ENCODE measurements at regions not wholly inside any gene's neighbourhood (a gene's known extent, or its start where the extent isn't known, plus 50 kb on each side); places are given as distances from the start of the nearest gene placed in this dataset.

- TF ChIP-seq NKRF (conservative IDR thresholded peaks at IDR 0.05) (no peak), CHD1 (IDR thresholded peaks at IDR 0.05; ENCODE audit: low read depth, low read length) (no peak), CREB1 (IDR thresholded peaks at IDR 0.05; ENCODE audit: low read depth) (no peak)
These were observed 360.4 kb upstream of the ZFHX3 start (continued) for GRCh38 chr16:73408311-73408710.

GRCh38 chr16:73405851-73406250 lies 357.9 kb upstream of the ZFHX3 start:
- Histone ChIP-seq H3K4me2 (ENCODE audit: control insufficient read depth, insufficient read depth) (no peak overlapping the region), H3K4me1 (ENCODE audit: control insufficient read depth, insufficient read depth, low read length) (no peaks in the 10 kb centered on the region), H3K9ac (ENCODE audit: control insufficient read depth, insufficient read depth, low read length) (no peak overlapping the region), H4K20me1 (ENCODE audit: control insufficient read depth, insufficient read depth) (no peaks in the 10 kb centered on the region), H3K27ac (ENCODE audit: control insufficient read depth, insufficient read depth) (no peak overlapping the region), H3K27me3 (replicated peaks in 1 of 2; ENCODE audit: control insufficient read depth in 2 of 2, insufficient read depth in 2 of 2, low read length in 1 of 2) (no peaks in the 10 kb centered on the region), H2AFZ (ENCODE audit: control insufficient read depth, low read depth, low read length) (no peak overlapping the region), H3K9me3 (replicated peaks; ENCODE audit: control insufficient read depth, insufficient read depth, low read length) (no peaks in the 10 kb centered on the region), H3K36me3 (ENCODE audit: control insufficient read depth in 2 of 2, insufficient read depth in 2 of 2, low read length in 1 of 2) (no peaks in the 10 kb centered on the region), H3K79me2 (ENCODE audit: control insufficient read depth, insufficient read depth, low read length) (no peaks in the 10 kb centered on the region), H3K4me3 (no peak overlapping the region)
- DNase-seq (ENCODE audit: low read depth, low spot score) (no peak), ATAC-seq (no peak), FAIRE-seq (no peak)
- BruUV-seq (replicated peaks) = no TSS peak
- ChIA-PET POLR2A (no interaction called here), CTCF (no interaction called here), SMC1A (ENCODE audit: uncharacterized antibody, unreplicated experiment) (interaction anchor here (0.9 kb wide), 1 partner anchor 13 kb away, joined by 3 read pairs; no protein-coding TSS in a partner anchor), RAD21 (ENCODE audit: unreplicated experiment) (no interaction called here)
- intact Hi-C loops (cut with micrococcal nuclease; ENCODE audit: unreplicated experiment) = no loop called here
- no peak for TF ChIP-seq SMC3 (IDR thresholded peaks at IDR 0.05; ENCODE audit: borderline replicate concordance, low read length)
- 62% methylated on average over 11 of the region's 11 CpGs for WGBS (ENCODE audit: insufficient coverage, insufficient replicate concordance, low lambda C conversion rate, missing lambda C conversion rate)
- in situ Hi-C loops (cut with MboI) = no loop called here

GRCh38 chr16:73404001-73404400 lies 356.1 kb upstream of the ZFHX3 start:
- Histone ChIP-seq H3K4me1 (ENCODE audit: control insufficient read depth, insufficient read depth, low read length) (no peaks in the 10 kb centered on the region), H3K4me3 (no peak overlapping the region), H3K79me2 (ENCODE audit: control insufficient read depth, insufficient read depth, low read length) (no peaks in the 10 kb centered on the region), H3K4me2 (ENCODE audit: control insufficient read depth, insufficient read depth) (no peak overlapping the region), H3K36me3 (ENCODE audit: control insufficient read depth in 2 of 2, insufficient read depth in 2 of 2, low read length in 1 of 2) (no peaks in the 10 kb centered on the region), H3K9ac (ENCODE audit: control insufficient read depth, insufficient read depth, low read length) (no peak overlapping the region), H2AFZ (ENCODE audit: control insufficient read depth, low read depth, low read length) (no peak overlapping the region), H3K27ac (ENCODE audit: control insufficient read depth, insufficient read depth) (no peak overlapping the region), H3K27me3 (replicated peaks in 1 of 2; ENCODE audit: control insufficient read depth in 2 of 2, insufficient read depth in 2 of 2, low read length in 1 of 2) (no peaks in the 10 kb centered on the region), H3K9me3 (replicated peaks; ENCODE audit: control insufficient read depth, insufficient read depth, low read length) (no peaks in the 10 kb centered on the region), H4K20me1 (ENCODE audit: control insufficient read depth, insufficient read depth) (no peaks in the 10 kb centered on the region)
- in situ Hi-C loops (cut with MboI) = no loop called here
- ChIA-PET CTCF (no interaction called here), RAD21 (ENCODE audit: unreplicated experiment) (no interaction called here), SMC1A (ENCODE audit: uncharacterized antibody, unreplicated experiment) (no interaction called here), POLR2A (no interaction called here)
- BruUV-seq (replicated peaks) = no TSS peak
- intact Hi-C loops (cut with micrococcal nuclease; ENCODE audit: unreplicated experiment) = no loop called here
- DNase-seq (ENCODE audit: low read depth, low spot score) (no peak), ATAC-seq (no peak), FAIRE-seq (no peak)
- TF ChIP-seq KLF5 (IDR thresholded peaks at IDR 0.05; ENCODE audit: partially characterized antibody) = no peak
- TF ChIP-seq MTA2 (IDR thresholded peaks at IDR 0.05; ENCODE audit: low read depth) = no peak
- TF ChIP-seq DPF2 (IDR thresholded peaks at IDR 0.05) = no peak
- TF ChIP-seq PBX3 (IDR thresholded peaks at IDR 0.05; ENCODE audit: insufficient replicate concordance, low read depth, low read length) = no peak
- TF ChIP-seq ZNF592 (IDR thresholded peaks at IDR 0.05) = no peak
